HCT116 (cell line): ENCODE measurements at regions not wholly inside any gene's neighbourhood (a gene's known extent, or its start where the extent isn't known, plus 50 kb on each side); places are given as distances from the start of the nearest gene placed in this dataset.

Experiments used
- ATAC-seq: fragments of 200-7000 bp; cut with Tn5 transposase; 2 replicates; pipeline ENCODE4 v1.9.1; 2020; ENCODE audit warnings: mild to moderate bottlenecking, moderate library complexity
- BruUV-seq: library from RNA; stranded (reverse); fragments of 400-500 nt; replicated peaks from 2 replicates; lab custom pipeline; 2021; lab: Mats Ljungman, UMichigan
- CTCF ChIA-PET: fragments of 300-600 bp; sonication (Branson Sonifier 250); formaldehyde crosslinking; loops from one replicate; lab custom pipeline; 2021; ENCODE audit warnings: antibody characterized with exemption; lab: Charles Lee
- POLR2A ChIA-PET: fragments of 300-600, 350-600 bp; sonication (Branson Sonifier 250); formaldehyde crosslinking; loops from one replicate; lab custom pipeline; 2021; ENCODE audit warnings: antibody characterized with exemption; lab: Charles Lee
- RAD21 ChIA-PET, 2 experiments: fragments of 300-600 bp; sonication (Branson Sonifier 250); formaldehyde crosslinking; loops; one replicate each; lab custom pipeline; 2023; ENCODE audit warnings: low total read pairs in 2 of 2; ENCODE audit not compliant: uncharacterized antibody in 2 of 2, unreplicated experiment in 2 of 2, low non-redundant PET in 1 of 2; lab: Charles Lee
- DNase-seq: peaks from one replicate; pipeline ENCODE4 v3.0.0-alpha.2; 2010; ENCODE audit warnings: low read depth, low spot score
- H2AFZ ChIP-seq: fragments of 200-600 bp; shearing (Covaris generic), sonication (generic); 2 replicates; pipeline ENCODE4 v1.6.1; 2017; ENCODE audit warnings: low read depth, mixed run types, mixed read lengths, antibody characterized with exemption, low read length; ENCODE audit not compliant: poor library complexity, severe bottlenecking
- H3K27ac ChIP-seq: 2 replicates; pipeline ENCODE4 v1.5.1; 2012; ENCODE audit warnings: low read depth, low read length
- H3K27me3 ChIP-seq: fragments of 200-600 bp; sonication (generic); 2 replicates; pipeline ENCODE4 v1.6.1; 2016; ENCODE audit warnings: mixed run types, low read length, mixed read lengths; ENCODE audit not compliant: insufficient read depth
- H3K36me3 ChIP-seq, 2 experiments: fragments of 200-500 bp in 1 of 2; fragments of 200-600 bp in 1 of 2; sonication (Bioruptor generic) in 1 of 2; sonication (generic) in 1 of 2; 2 replicates each; pipeline versions ENCODE4 v1.5.1 to v1.6.1; 2014 to 2016; ENCODE audit warnings: low read length in 2 of 2, inconsistent platforms in 1 of 2, mixed read lengths in 1 of 2, mixed run types in 1 of 2; ENCODE audit not compliant: insufficient read depth in 2 of 2, control insufficient read depth in 1 of 2
- H3K4me1 ChIP-seq, 2 experiments: fragments of 200-600 bp in 1 of 2; sonication (generic) in 1 of 2; 2 replicates each; pipeline versions ENCODE4 v1.5.1 to v1.6.1; 2012 to 2017; ENCODE audit warnings: low read length in 2 of 2, inconsistent platforms in 1 of 2, mild to moderate bottlenecking in 1 of 2, mixed read lengths in 1 of 2, mixed run types in 1 of 2, moderate library complexity in 1 of 2; ENCODE audit not compliant: insufficient read depth in 2 of 2, control insufficient read depth in 1 of 2
- H3K4me2 ChIP-seq: fragments of 200-600 bp; sonication (generic); 2 replicates; pipeline ENCODE4 v1.6.1; 2017; ENCODE audit warnings: mixed run types, low read length, mixed read lengths
- H3K4me3 ChIP-seq, 2 experiments: fragments of 200-600 bp in 1 of 2; sonication (generic) in 1 of 2; replicated peaks in 1 of 2; 2 replicates each; pipeline ENCODE4 v1.5.1; 2011 to 2016; ENCODE audit warnings: low read length in 2 of 2, control low read depth in 1 of 2, low read depth in 1 of 2, mild to moderate bottlenecking in 1 of 2, mixed read lengths in 1 of 2, mixed run types in 1 of 2
- H3K79me2 ChIP-seq: fragments of 200-600 bp; sonication (generic); 2 replicates; pipeline ENCODE4 v1.6.1; 2017; ENCODE audit warnings: mild to moderate bottlenecking, mixed run types, low read length, moderate library complexity, mixed read lengths; ENCODE audit not compliant: insufficient read depth
- H3K9ac ChIP-seq: fragments of 200-600 bp; sonication (generic); 2 replicates; pipeline ENCODE4 v1.6.1; 2016; ENCODE audit warnings: low read length, mixed read lengths
- H3K9me2 ChIP-seq: fragments of 200-600 bp; sonication (generic), shearing (Covaris generic); 2 replicates; pipeline ENCODE4 v1.6.1; 2017; ENCODE audit warnings: mixed run types, mild to moderate bottlenecking, moderate library complexity; ENCODE audit not compliant: insufficient read depth
- H3K9me3 ChIP-seq, 2 experiments: fragments of 200-500 bp in 1 of 2; fragments of 200-600 bp in 1 of 2; sonication (Bioruptor generic) in 1 of 2; sonication (generic) in 1 of 2; 2 replicates each; pipeline ENCODE4 v1.6.1; 2014 to 2017; ENCODE audit warnings: low read length in 2 of 2, mixed read lengths in 2 of 2, inconsistent platforms in 1 of 2, low read depth in 1 of 2, mild to moderate bottlenecking in 1 of 2, mixed run types in 1 of 2, moderate library complexity in 1 of 2; ENCODE audit not compliant: control insufficient read depth in 1 of 2, insufficient read depth in 1 of 2
- H4K20me1 ChIP-seq: fragments of 200-600 bp; sonication (generic), shearing (Covaris generic); 2 replicates; pipeline ENCODE4 v1.6.1; 2017; ENCODE audit warnings: mixed run types, mild to moderate bottlenecking, moderate library complexity; ENCODE audit not compliant: insufficient read depth
- ATF3 ChIP-seq: IDR thresholded peaks from 2 replicates; pipeline ENCODE4 v1.6.1; 2012
- CBX3 ChIP-seq: IDR thresholded peaks from 2 replicates; pipeline ENCODE4 v1.6.1; 2012; ENCODE audit warnings: low read depth
- CEBPB ChIP-seq: IDR thresholded peaks from 2 replicates; pipeline ENCODE4 v1.6.1; 2012; ENCODE audit warnings: low read depth
- EGR1 ChIP-seq: IDR thresholded peaks from 2 replicates; pipeline ENCODE4 v1.6.1; 2012; ENCODE audit warnings: low read depth
- ELF1 ChIP-seq: IDR thresholded peaks from 2 replicates; pipeline ENCODE4 v1.6.1; 2012; ENCODE audit warnings: low read depth, borderline replicate concordance
- EZH2 ChIP-seq: fragments of 200-600 bp; sonication (generic); IDR thresholded peaks from 2 replicates; pipeline ENCODE4 v1.6.1; 2017; ENCODE audit warnings: antibody characterized with exemption, mixed run types
- EZH2phosphoT487 ChIP-seq: fragments of 200-600 bp; IDR thresholded peaks from 2 replicates; pipeline ENCODE4 v1.6.1; 2018; ENCODE audit warnings: antibody characterized with exemption, borderline replicate concordance
- FOSL1 ChIP-seq: IDR thresholded peaks from 2 replicates; pipeline ENCODE4 v1.6.1; 2012; ENCODE audit warnings: low read depth
- JUND ChIP-seq: IDR thresholded peaks from 2 replicates; pipeline ENCODE4 v1.6.1; 2012
- POLR2A ChIP-seq: IDR thresholded peaks from 2 replicates; pipeline ENCODE4 v1.7.0; 2011; ENCODE audit warnings: borderline replicate concordance; ENCODE audit not compliant: insufficient read depth, insufficient read length; ENCODE audit errors: extremely low read depth
- POLR2AphosphoS5 ChIP-seq: IDR thresholded peaks from 2 replicates; pipeline ENCODE4 v1.6.1; 2011; ENCODE audit warnings: mild to moderate bottlenecking, low read depth, low read length, moderate library complexity
- REST ChIP-seq: IDR thresholded peaks from 2 replicates; pipeline ENCODE4 v1.6.1; 2012; ENCODE audit warnings: low read depth
- SIN3A ChIP-seq: IDR thresholded peaks from 2 replicates; pipeline ENCODE4 v1.6.1; 2012; ENCODE audit warnings: low read depth
- SRF ChIP-seq: IDR thresholded peaks from 2 replicates; pipeline ENCODE4 v1.6.1; 2012; ENCODE audit warnings: low read depth
- ZNF274 ChIP-seq: fragments of 200-500 bp; sonication (Bioruptor generic); IDR thresholded peaks from 2 replicates; pipeline ENCODE4 v1.6.1; 2014; ENCODE audit warnings: mild to moderate bottlenecking, low read depth, low read length, inconsistent platforms
- intact Hi-C: fragments of 100-400 bp; cut with micrococcal nuclease; formaldehyde crosslinking; loops from 2 replicates; pipeline ENCODE4 v1.10.0; 2022
- TF ChIP-seq, protein P1 (sequence below): IDR thresholded peaks from 2 replicates; pipeline ENCODE4 v1.6.1; 2011; ENCODE audit warnings: mild to moderate bottlenecking, low read length, moderate library complexity; ENCODE audit not compliant: insufficient replicate concordance; ENCODE audit errors: extremely low read depth

DNA sequence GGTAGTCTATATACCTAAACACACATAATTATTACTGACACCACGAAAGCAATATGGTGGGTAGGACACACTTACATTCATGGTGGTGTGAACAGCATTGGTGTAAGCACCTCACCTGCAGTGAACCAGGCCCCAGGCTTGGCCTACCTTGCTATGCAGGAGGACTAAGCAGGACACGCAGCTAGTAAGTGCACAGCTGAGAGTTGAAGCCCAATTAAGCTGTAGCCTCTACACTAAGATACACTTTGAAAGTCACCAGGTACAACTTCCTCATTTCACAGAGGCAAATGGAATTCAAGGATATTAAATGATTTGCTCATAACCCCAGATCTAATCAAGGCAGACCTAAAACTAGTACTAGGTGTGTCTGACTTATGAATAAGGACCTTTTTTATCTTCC is 145.8 kb upstream of the PAPPA start:
- Histone ChIP-seq H3K4me1 (peaks cover 10 to 30% of the 10 kb centered on the region in 2 experiments), H2AFZ (no peak overlapping the region), H3K79me2 (no peaks in the 10 kb centered on the region), H4K20me1 (no peaks in the 10 kb centered on the region), H3K27me3 (no peaks in the 10 kb centered on the region), H3K4me2 (peak overlapping the region; percentile 62), H3K9ac (no peak overlapping the region), H3K36me3 (no peaks in the 10 kb centered on the region), H3K4me3 (peak overlapping the region in 1 of 2 experiments; percentile 23; a peak in 2 of 4 replicates), H3K9me3 (no peaks in the 10 kb centered on the region), H3K27ac (peak overlapping the region; percentile 29; the same call in 1 of the 2 replicates), H3K9me2 (no peaks in the 10 kb centered on the region)
- ATAC-seq (peak; percentile 58), DNase-seq (no peak)
- TSS peak; percentile 91 for BruUV-seq
- ChIA-PET CTCF (no interaction called here), POLR2A (interaction anchor here (0.6 kb wide), 1 partner anchor 889 kb away, joined by 4 read pairs; no protein-coding TSS in a partner anchor), RAD21 (no interaction called here)
- intact Hi-C loops: loop anchor here (10.0 kb wide), 1 partner anchor 547 kb away; no protein-coding TSS in a partner anchor
- TF ChIP-seq ZNF274: no peak
- no peak for TF ChIP-seq POLR2AphosphoS5
- no peak for TF ChIP-seq EZH2

DNA sequence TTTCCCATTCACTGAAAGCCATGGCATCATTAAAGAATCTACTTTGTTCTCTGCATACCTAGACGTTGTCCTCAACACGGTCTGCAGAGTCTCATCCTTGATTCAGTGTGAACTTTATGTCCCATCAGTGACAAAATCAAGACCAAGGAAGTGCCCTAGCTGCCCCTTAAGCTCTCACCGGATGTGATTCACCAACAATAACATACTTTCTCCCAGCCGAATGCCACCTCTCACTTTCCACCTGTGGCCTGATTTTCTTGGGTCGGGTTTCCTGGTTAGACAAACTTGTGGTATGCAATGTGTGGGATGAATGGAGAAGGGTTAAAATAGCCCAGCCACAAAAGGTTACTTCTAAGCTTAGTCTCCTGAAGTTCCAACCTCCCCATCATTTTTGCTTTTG is 145.3 kb upstream of the PAPPA start:
- H3K27me3 ChIP-seq: no peaks in the 10 kb centered on the region
- peak overlapping the region; percentile 44 for H2AFZ ChIP-seq
- no peaks in the 10 kb centered on the region for H3K36me3 ChIP-seq
- DNase-seq (peak; percentile 70), ATAC-seq (peak; percentile 87)
- H3K4me3 ChIP-seq: peak overlapping the region in 1 of 2 experiments; percentile 23; a peak in 2 of 4 replicates
- H3K9me3 ChIP-seq: no peaks in the 10 kb centered on the region
- RAD21 ChIA-PET: no interaction called here
- POLR2A ChIA-PET: interaction anchor here (0.6 kb wide), 1 partner anchor 890 kb away, joined by 4 read pairs; no protein-coding TSS in a partner anchor
- intact Hi-C loops: loop anchor here (10.0 kb wide), 1 partner anchor 547 kb away; no protein-coding TSS in a partner anchor
- CTCF ChIA-PET: no interaction called here
- no peaks in the 10 kb centered on the region for H3K9me2 ChIP-seq
- H4K20me1 ChIP-seq: no peaks in the 10 kb centered on the region
- H3K79me2 ChIP-seq: no peaks in the 10 kb centered on the region
- no TSS peak for BruUV-seq
- H3K4me2 ChIP-seq: peak overlapping the region; percentile 62
- H3K9ac ChIP-seq: no peak overlapping the region
- H3K27ac ChIP-seq: peak overlapping the region; percentile 29; the same call in 1 of the 2 replicates
- peaks cover 10 to 29% of the 10 kb centered on the region in 2 experiments for H3K4me1 ChIP-seq
- TF ChIP-seq CEBPB (0 out of 2 replicates have a peak, but pooled peaks have one; percentile 52), ELF1 (peak; percentile 34; the same call in 1 of the 2 replicates), CBX3 (peak; percentile 83), POLR2A (no peak), EGR1 (peak; percentile 44; the same call in 1 of the 2 replicates), JUND (peak; percentile 88), EZH2phosphoT487 (no peak), SRF (no peak), ATF3 (no peak), FOSL1 (peak; percentile 86), ZNF274 (no peak), REST (no peak), SIN3A (peak; percentile 16; the same call in 1 of the 2 replicates)
- TF ChIP-seq, protein P1, sequence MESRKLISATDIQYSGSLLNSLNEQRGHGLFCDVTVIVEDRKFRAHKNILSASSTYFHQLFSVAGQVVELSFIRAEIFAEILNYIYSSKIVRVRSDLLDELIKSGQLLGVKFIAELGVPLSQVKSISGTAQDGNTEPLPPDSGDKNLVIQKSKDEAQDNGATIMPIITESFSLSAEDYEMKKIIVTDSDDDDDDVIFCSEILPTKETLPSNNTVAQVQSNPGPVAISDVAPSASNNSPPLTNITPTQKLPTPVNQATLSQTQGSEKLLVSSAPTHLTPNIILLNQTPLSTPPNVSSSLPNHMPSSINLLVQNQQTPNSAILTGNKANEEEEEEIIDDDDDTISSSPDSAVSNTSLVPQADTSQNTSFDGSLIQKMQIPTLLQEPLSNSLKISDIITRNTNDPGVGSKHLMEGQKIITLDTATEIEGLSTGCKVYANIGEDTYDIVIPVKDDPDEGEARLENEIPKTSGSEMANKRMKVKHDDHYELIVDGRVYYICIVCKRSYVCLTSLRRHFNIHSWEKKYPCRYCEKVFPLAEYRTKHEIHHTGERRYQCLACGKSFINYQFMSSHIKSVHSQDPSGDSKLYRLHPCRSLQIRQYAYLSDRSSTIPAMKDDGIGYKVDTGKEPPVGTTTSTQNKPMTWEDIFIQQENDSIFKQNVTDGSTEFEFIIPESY: no peak
